HG02943 (cell line): ENCODE measurements at regions not wholly inside any gene's neighbourhood (a gene's known extent, or its start where the extent isn't known, plus 50 kb on each side); places are given as distances from the start of the nearest gene placed in this dataset.

Source experiments
- ATAC-seq: cut with Tn5 transposase; IDR thresholded peaks from one replicate; pipeline ENCODE4 v1.9.1; 2021; ENCODE audit warnings: mild to moderate bottlenecking, low read depth, moderate library complexity; ENCODE audit not compliant: unreplicated experiment

DNA sequence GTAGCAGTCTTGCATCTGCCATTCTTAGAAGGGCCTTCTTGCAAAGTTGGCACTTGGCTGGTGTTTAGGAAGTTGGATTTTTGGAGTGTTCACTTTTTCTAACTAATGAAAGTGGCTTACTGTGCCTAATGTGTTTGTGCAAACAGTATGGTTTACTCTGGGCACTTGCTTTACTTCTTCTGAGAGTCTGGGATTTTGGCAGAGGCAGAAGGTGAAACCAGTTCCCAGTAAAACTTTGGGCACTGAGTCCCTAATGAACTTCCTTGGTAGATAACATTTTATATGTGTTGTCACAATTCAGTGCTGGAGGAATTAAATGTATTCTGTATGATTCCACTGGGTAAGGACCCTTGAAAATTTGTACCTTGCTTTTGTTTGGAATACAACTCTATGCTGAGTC, 155.7 kb downstream of the FAM170A start:
- no peak for ATAC-seq

DNA sequence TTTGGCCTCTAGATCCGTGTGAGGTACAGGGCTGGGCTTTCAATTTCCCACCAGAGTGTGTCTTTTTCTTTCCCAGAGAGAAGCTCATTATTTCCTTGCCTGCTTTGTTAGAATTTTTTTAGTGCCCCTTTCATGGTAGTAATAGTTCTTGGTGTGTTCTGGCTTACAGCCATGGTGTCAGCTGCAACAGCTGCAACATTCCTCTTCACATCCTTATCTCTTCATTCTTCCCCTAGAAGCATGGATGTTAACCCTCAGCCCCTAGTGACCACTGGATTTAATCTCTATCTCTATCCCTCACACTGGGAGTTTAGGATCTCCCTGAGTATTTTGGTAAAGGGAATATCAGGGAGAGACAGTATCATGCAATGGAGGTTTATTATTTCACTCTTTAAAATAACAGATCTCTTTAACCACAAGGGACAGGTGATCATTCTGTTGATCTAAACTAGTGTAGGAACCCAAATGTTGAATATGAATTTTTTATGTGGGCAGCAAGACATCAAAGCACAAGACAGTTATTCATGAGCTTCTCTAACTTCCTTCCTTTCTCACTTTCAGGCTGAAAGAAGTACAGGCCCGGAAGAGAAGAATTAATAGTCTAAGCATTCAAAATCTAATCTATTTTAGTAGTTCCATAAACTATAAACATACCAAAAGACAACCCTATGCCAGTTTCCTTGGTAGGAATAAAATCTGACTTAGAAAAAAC, 160.2 kb downstream of the FAM170A start:
- ATAC-seq = no peak

DNA sequence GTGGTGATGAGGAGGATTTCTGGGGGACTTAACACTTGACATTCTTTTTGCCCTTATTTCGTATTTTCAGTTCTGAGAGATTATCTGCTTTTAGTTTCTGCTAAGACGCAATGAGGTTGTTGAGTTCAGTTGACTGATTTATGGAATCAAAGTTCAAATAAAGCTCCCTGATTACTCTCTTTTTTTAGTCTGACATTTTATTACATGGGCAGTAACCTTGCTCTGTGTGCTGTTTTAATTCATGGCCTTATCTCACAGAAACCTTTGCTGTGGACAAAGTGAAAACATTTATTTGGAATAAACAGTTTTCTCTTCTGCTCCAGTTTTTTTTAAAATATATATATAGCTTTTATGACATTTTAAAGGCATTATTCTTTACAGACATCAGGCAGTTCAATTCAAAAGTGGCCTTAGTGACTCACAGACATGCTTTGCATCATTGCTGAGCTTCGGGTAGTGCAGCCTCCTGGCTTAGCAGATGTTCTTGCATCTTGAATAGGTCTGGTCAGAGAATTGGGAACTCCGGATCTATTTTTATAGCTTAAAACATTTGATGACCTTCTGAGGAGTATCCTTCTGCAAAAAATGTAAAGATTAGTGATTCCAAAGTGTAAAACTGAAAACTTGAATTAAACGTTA, 162.9 kb downstream of the FAM170A start:
- ATAC-seq = no peak

DNA sequence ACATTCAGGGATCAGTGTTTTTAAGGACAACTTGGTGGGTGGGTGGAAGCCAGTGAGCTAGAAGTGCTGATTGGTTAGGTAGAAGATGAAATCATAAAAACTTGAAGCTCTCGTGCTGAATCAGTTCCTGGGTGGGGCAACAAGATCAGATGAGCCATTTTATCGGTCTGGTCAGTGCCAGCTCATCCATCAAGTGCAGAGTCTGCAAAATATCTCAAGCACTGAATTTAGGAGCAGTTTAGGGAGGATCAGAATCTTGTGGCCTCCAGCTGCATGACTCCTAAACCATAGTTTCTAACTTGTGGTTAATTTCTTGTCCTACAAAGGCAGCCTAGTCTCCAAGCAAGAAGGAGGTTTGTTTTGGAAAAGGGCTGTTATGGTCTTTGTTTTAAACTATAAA, 166.4 kb downstream of the FAM170A start:
- no peak for ATAC-seq

DNA sequence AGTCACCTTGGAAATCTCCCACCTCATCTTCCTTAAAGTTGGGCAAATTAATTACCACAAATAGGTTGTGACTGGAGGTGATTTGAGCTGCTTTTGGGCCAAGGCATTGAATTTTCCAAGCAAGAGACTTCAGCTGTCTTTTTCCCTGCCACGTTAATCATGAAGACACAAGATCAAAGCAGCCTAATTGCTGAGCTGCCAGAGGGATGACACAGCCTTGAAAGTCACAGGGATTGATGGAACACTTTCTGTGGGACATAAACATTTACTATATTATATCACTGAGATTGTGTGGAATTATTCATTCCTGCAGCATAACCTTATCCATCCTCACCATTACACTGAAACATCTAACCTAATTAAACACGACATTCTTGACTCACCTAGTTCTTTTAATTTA, 172.2 kb downstream of the FAM170A start:
- no peak for ATAC-seq

DNA sequence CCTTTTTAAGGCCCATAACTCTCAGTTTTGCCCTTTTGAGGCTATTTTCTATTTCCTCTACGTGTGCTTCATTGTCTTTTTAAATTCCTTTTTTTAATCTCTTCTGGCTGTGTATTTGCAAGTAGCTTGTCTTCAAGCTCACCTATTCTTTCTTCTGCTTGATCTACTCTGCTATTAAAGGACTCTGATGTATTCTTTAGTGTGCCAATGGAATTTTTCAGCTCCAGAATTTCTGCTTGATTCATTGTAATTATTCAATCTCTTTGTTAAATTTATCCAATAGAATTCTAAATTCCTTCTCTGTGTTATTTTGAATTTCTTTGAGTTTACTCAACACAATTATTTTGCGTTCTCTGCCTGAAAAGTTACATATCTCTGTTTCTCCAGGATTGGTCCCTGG, 178.7 kb downstream of the FAM170A start:
- no peak for ATAC-seq

DNA sequence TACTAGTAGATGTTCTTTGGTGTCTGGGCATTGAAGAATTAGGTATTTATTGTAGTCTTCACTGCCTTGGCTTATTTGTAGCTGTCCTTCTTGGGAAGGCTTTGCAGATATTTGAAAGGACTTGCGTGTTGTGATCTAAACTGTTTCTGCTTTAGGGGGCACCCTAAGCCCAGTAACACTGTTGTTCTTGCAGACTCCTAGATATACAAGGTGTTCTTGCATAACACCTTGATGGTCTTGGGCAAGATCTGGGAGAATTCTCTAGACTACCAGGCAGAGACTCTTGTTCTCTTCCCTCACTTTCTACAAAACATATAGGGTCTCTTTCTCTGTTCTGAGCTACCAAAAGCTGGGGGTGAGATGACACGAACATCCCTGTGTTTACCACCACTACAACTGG, 179.1 kb downstream of the FAM170A start:
- no peak for ATAC-seq

DNA sequence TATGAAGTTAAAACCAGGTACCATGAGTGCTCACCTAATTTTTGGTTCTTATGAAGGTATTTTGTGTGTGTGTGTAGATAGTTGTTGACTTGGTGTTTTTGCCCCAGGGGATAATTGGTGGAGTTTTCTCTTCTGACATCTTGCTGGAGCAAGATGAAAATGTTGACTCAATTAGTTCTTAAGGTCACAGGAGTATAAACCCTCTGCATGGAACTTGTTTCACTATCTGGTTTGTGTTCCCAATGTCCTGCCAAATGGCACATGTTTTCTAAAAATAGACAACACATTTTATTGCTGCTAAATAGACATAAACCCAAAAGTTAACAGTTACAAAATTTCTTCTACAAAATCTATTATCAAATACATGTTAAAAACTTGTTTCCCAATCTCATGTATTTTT, 180.9 kb downstream of the FAM170A start:
- no peak for ATAC-seq

DNA sequence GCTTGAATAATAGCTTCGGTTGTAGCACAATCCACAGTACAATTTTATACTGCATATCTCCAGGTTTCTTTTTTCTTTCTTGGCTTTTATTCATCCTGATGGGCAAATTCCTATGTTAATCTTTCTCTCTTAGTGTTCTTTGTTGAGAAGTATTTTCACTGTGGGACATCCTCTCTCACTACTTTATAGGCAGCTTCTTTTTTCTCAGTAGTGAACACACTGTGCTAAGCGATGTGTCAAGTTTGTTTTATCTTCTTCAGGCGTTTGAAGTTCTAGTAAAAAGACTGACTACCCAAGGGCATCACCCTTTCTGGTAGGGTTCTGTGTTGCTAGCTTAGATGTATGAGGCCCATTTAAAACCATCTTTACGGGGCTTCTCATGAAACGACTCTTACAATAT, 182.1 kb downstream of the FAM170A start:
- ATAC-seq = no peak

DNA sequence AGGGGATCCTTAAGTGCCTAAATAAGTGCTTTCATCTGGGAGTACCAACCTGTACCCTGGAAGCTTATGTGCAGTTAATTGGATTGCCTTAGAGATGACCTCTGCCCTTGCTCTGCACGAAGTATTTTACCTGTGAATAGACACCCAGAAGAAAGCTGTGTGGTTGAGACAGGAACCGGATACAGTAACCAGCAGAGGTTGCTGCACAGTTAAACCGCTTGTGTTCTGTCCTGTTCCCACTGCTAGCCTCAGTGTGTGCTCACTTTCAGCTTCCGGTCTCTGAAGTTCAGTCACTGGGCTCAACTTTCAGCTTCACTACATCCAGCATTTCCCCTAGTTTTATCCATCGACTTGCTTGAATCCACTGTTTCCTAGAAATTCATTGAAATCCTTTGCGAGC, 185.3 kb downstream of the FAM170A start:
- no peak for ATAC-seq

DNA sequence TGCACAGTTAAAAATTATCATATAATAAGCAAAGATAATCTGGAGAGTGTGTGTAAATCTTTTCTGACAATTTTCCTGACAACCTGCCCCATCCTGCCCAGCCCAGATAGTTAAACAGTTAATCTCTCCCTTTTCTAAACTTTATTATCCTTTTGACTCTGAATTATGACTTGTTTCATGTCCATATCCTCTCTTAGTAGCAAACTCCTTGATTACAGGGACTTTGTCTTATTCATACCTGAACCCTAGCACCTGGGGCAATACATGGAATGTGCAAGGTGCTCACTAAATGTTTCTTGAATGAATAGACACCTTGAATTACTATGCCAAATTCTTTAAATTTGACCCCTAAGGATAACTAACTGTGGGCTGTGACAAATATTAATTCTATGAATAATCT, 186.7 kb downstream of the FAM170A start:
- no peak for ATAC-seq

DNA sequence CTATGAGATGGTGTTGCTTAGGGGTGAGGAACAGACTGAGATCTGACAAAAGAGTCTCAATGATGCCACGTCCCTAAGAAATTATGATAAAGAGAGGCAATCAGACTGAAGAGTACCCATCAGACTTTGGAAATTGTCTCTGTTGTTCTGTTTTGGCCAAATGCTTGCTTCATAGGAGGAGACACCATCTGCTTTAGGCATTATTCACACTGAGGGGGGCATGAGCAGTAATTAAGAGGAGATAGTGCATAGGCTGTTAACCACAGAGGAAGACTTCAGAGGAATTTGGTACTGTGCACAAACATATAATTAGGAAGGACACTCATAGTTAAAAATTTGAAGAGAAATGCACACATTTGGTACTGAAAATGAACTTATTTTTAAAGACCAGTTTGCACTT, 190.7 kb downstream of the FAM170A start:
- ATAC-seq = no peak

DNA sequence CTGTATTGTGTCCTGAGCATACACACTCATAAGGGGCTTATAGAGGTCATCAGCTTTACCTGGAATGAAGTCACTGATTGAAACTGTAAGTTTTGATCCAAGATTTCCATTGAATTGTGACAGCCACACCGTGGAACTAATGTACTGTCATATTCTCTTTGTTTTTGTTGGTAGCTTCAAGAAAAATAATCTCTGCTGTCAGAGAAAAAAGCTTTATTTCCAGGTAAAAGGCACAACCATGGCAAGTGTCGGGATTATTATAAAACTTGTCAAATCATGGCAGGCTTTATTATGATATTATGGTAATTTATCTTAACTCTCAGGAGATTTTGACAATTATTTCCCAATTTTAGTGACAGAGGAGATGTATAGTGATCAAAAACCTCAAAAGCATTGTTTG, 191.2 kb downstream of the FAM170A start:
- no peak for ATAC-seq

DNA sequence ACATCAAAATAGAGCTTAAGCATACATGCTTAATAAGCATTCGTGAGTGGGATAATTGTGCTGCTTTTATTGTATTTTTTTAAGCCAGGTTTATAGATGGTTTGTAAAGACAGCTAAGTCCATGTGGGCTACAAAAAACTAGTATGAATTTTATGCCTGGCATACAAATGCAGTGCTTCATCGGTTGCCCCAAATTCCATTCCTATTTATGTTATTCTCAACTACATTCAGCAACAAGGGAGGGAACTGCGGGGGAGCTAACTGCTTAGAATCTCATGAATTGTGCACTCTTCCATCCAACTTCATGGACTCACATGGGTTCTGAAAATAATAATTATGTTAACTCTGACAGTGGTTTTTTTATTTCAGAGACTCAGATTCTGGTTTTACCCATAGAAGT, 199.2 kb downstream of the FAM170A start:
- no peak for ATAC-seq

DNA sequence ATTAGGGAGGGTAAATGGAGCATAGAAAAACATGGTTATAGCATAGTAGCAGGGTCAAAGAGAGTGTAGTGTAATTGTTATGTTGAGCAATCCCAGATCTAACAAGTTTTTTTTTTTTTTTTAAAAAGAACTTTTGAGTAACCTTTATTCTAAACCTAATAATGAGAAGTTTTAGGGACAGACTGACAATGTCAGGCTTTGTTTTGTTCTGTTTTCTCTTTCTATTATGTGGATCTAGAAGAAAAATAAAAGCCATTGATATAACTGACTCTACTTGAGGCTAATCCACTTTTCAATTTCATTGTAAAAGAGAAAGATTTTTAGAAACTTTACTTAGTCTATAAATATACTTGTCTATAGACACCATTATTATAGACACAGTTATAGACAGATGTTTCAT, 200.0 kb downstream of the FAM170A start:
- ATAC-seq = no peak

DNA sequence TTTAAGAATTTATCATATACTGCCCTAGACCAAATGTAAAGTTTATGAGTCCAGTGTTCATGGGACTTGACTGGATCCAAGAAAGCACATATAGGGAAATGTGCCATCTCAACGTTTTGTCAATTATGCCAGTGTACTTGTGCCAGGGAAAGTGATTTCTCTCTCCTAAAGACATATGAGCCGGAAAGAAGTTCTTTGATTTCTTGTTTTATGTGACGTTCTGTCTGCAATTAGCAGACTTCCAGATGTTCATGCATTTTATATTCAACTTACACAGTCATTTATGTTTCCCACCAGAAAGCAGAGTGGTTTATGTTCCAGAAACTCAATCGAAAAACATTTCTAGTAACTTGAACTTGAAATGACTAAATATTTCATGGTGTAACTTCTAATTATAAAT, 203.8 kb downstream of the FAM170A start:
- no peak for ATAC-seq

DNA sequence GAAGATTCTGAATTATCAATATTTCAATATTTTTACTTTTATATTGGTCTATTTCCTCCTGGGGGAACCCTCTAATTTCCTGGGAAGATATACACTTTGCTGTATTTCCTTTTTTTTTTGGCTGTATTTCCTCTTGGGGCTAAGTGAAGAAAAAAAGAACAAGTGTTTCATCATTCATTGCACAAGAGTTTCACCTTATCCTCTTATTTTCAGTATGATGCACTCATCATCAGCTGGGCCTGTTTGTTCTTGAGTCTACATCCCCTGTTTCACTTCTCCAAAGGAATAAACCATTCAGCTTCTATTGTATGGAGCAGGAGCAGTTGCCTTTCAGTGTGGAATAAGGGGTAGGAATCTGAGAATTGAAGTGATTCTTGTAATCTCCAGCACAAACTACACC, 210.8 kb downstream of the FAM170A start:
- ATAC-seq = no peak

DNA sequence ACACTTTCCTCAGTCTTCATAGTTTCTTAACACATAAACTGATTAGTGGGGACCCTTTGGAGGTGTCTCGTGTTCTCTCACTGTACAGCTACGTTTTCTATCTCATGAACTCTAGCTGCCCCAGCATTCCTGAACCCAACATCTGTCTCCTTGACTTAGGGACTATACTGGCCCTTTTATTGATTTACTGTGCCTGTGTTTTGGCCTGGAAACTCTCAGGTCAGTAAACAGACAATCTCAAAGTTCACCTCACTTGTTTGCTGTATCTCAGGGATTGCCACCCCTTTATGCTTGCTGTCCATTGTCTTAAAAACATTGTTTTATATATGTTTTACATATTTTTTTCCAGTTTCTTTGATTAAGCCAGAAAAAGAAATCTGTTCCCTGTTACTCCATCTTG, 222.8 kb downstream of the FAM170A start:
- no peak for ATAC-seq

DNA sequence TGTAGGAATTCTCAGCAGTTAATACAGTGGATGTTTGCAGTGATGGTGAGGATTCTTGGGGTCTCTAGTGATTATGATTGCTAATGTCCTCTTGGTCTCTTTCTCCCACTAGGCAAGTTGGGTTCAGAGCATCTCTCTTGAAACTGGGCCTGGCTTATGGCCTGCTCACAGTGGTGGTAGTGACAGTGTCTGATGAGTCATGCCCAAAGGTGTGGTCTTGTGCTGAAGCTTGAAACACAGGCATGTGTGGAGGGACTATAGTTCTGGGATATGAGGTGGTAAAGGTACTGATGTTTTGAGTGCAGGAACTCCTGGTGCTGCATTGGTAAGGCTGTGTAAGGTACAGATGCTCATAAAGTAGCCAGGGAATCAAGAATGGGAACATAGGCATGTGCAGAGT, 231.1 kb downstream of the FAM170A start:
- no peak for ATAC-seq

DNA sequence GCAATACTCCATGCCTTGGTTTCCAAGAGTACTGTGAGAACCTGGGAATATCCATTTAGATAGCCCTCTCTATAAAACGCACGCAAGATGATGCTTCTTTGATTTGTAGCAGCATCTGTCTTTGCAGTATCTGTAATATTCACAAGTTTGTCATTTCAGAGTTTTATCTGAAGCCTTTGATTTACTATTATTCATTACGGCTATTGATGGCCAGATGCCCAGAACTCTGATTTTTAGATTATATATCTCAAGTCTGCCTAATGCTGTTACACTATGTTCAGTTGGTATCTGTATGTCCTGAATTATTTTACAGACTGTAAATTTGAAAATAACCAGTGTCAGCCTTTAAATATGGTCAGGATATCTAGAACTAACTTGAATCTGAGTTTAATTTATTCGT, 233.3 kb downstream of the FAM170A start:
- ATAC-seq = no peak

DNA sequence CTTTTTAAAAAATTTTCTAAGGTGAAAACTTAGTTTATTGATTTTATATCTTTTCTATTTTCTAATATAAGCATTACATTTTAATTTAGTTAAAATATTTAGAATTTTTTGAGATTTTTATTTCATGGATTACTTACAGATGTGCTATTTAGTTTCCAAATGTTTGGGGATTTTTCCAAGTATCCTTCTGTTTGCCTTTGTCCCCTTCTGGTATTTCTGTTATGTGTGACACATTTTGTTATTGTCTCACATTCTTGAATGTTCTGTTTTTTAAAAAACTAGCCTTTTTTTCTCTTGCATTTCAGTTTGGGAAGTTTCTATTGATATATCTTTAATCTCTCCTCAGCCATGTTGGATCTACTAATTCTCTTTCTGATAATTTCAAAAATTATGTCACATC, 234.9 kb downstream of the FAM170A start:
- ATAC-seq = no peak

DNA sequence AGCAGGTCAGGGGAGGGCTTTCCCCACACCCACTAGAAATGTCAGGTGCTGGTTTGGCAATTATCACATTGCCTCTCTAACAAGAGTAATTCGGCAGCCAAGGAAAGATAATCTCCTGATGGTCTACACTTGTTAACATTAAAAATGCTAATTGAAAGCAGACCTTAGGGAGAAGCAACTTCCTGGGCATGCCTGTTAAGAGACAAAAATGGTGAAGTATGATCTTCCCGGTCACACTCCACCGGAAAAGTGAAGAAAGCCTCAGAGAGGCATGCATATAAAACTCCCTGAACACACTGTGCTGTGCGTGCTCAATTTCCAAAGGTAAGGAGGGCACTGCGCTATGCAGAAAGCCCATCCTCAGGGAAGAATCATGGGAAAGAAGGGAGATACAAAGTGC, 244.3 kb downstream of the FAM170A start:
- no peak for ATAC-seq

DNA sequence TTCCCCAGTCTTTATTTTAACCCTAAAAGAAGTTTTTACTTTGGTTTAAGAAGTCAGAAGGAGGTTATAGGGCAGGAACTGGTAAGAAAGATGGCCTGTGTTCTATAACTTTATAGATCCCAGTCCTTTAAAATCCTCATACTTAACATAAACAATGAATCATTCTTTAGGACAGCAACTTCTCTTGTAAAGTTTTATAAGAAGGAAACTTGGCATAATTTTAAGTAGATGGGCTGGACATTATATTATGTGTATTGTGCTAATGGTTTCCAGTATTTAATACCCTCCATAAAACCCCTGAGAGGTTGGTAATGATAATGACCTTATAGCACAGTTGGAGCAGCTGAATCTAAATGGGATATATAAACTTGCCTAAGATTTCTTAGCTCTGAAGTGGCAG, 247.2 kb downstream of the FAM170A start:
- ATAC-seq = no peak
